ENCODE measurements at regions not wholly inside any gene's neighbourhood (a gene's known extent, or its start where the extent isn't known, plus 50 kb on each side); places are given as distances from the start of the nearest gene placed in this dataset.
A peak's percentile ranks its signal among the peaks of the same experiment; 100 is the strongest.

DNA sequence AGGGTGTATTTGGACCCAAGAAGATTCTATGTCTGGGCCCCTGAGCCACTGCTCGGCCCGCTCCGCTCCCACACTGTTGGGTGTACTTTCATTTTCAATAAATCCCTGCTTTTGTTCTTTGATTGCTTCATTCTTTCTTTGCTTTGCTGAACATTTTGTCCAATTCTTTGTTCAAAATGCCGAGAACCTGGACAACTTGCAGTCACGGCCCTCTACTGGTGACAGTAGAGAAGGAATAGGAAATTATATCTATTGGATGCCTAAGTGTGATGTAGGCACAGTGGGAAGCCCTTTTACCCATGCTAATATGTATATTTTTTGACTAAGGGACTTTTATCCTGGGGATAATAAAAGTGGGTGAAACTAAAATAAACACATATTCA, 340.8 kb downstream of the LRRC3B start:
- TF ChIP-seq, protein P1, sequence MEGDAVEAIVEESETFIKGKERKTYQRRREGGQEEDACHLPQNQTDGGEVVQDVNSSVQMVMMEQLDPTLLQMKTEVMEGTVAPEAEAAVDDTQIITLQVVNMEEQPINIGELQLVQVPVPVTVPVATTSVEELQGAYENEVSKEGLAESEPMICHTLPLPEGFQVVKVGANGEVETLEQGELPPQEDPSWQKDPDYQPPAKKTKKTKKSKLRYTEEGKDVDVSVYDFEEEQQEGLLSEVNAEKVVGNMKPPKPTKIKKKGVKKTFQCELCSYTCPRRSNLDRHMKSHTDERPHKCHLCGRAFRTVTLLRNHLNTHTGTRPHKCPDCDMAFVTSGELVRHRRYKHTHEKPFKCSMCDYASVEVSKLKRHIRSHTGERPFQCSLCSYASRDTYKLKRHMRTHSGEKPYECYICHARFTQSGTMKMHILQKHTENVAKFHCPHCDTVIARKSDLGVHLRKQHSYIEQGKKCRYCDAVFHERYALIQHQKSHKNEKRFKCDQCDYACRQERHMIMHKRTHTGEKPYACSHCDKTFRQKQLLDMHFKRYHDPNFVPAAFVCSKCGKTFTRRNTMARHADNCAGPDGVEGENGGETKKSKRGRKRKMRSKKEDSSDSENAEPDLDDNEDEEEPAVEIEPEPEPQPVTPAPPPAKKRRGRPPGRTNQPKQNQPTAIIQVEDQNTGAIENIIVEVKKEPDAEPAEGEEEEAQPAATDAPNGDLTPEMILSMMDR (IDR thresholded peaks at IDR 0.05) = 0 out of 2 replicates have a peak, but pooled peaks have one; percentile 14
- TF ChIP-seq TAF1 (IDR thresholded peaks at IDR 0.05; ENCODE audit: borderline replicate concordance, low read depth, low read length) = no peak
- no peak for TF ChIP-seq RCOR1 (IDR thresholded peaks at IDR 0.05; ENCODE audit: low read length)

All from SK-N-SH (cell line).